Gastroesophageal sphincter (tissue), 4 donors: ENCODE measurements at regions not wholly inside any gene's neighbourhood (a gene's known extent, or its start where the extent isn't known, plus 50 kb on each side); places are given as distances from the start of the nearest gene placed in this dataset.
"Not testable (repeated sequence)": the region's sequence is repeated elsewhere in the genome, so short reads cannot be mapped to it uniquely, and the experiment has no call there.

Experiments used
- ATAC-seq: fragments of 150-250 bp; one replicate; pipeline ENCODE4 v1.9.1; 2016; ENCODE audit warnings: mild to moderate bottlenecking, moderate library complexity
- H3K27ac ChIP-seq, 4 donors: fragments of 200-600 bp; sonication (generic) in 3 of 4; 1 replicate in 3 of 4; 2 replicates in 1 of 4; pipeline ENCODE4 v1.5.1; 2016 to 2019
- H3K27me3 ChIP-seq: fragments of 200-600 bp; sonication (generic); one replicate; pipeline ENCODE4 v1.5.1; 2019
- H3K36me3 ChIP-seq, 2 donors: fragments of 200-600 bp; sonication (generic); one replicate each; pipeline ENCODE4 v1.5.1; 2019; ENCODE audit warnings: control low read depth in 1 of 2
- H3K4me1 ChIP-seq, 3 donors: fragments of 200-600 bp; sonication (generic); 1 replicate in 2 of 3; 2 replicates in 1 of 3; pipeline ENCODE4 v1.5.1; 2016 to 2019; ENCODE audit warnings: control low read depth in 2 of 3
- H3K4me3 ChIP-seq, 2 donors: fragments of 200-600 bp; sonication (generic); one replicate each; pipeline ENCODE4 v1.5.1; 2019; ENCODE audit warnings: mild to moderate bottlenecking in 1 of 2, moderate library complexity in 1 of 2
- H3K9me3 ChIP-seq, 3 donors: fragments of 200-600 bp; sonication (generic); one replicate each; pipeline ENCODE4 v1.5.1; 2017 to 2019; ENCODE audit warnings: control low read depth in 2 of 3
- CTCF ChIP-seq, 4 experiments: fragments of 200-600 bp in 2 of 4; fragments of 450-650 bp in 2 of 4; sonication (generic) in 1 of 4; IDR thresholded peaks; one replicate each; pipeline ENCODE4 v1.5.1; 2017 to 2019; ENCODE audit warnings: antibody characterized with exemption in 4 of 4, mild to moderate bottlenecking in 2 of 4, moderate library complexity in 2 of 4
- EP300 ChIP-seq: sonication (generic); formaldehyde crosslinking; IDR thresholded peaks from one replicate; pipeline ENCODE4 v1.6.1; 2017; ENCODE audit warnings: antibody characterized with exemption, mild to moderate bottlenecking
- POLR2A ChIP-seq, 2 donors: fragments of 450-650 bp; IDR thresholded peaks; one replicate each; pipeline ENCODE4 v1.6.1; 2017; ENCODE audit warnings: antibody characterized with exemption in 2 of 2, mild to moderate bottlenecking in 2 of 2, moderate library complexity in 1 of 2
- POLR2AphosphoS5 ChIP-seq: sonication (generic); formaldehyde crosslinking; IDR thresholded peaks from one replicate; pipeline ENCODE4 v1.6.1; 2017; ENCODE audit warnings: antibody characterized with exemption
- WGBS, 2 donors: methylation state at CpG; one replicate each; pipeline ENCODE4 v1.1.5; 2018; ENCODE audit warnings: low coverage in 1 of 2; 5-methylcytosine and 5-hydroxymethylcytosine counted together

GRCh38 chr10:31134311-31134952, 102.8 kb upstream of the ZNF438 start:
- H3K4me3 ChIP-seq: peak overlapping the region; percentile 30 to 62
- no peaks in the 10 kb centered on the region for H3K36me3 ChIP-seq
- no peaks in the 10 kb centered on the region for H3K27me3 ChIP-seq
- peak; percentile 37 for ATAC-seq
- peak overlapping the region; percentile 54 to 89 (median 86) for H3K27ac ChIP-seq
- TF ChIP-seq POLR2A (IDR thresholded peaks at IDR 0.05) (no peak), EP300 (no peak), CTCF (IDR thresholded peaks at IDR 0.05) (no peak), POLR2AphosphoS5 (no peak)
- H3K4me1 ChIP-seq: peaks cover 0 to 56% (median 16%) of the 10 kb centered on the region in 3 donors
- WGBS, 2 donors: 15 to 90% methylated on average over 2 to 10 of the region's 24 CpGs
- no peaks in the 10 kb centered on the region for H3K9me3 ChIP-seq

- 79 to 92% methylated on average over 5 to 6 of the region's 6 CpGs for WGBS, 2 donors
Observed at GRCh38 chr10:31135171-31135570, 103.5 kb upstream of the ZNF438 start.

GRCh38 chr10:31135791-31136190, 104.1 kb upstream of the ZNF438 start:
- peak overlapping the region in 1 of 4 donors; percentile 89 for H3K27ac ChIP-seq
- not testable (repeated sequence) for ATAC-seq, H3K4me3 ChIP-seq, H3K36me3 ChIP-seq, H3K9me3 ChIP-seq, H3K27me3 ChIP-seq
- 96 to 97% methylated on average over 3 to 7 of the region's 8 CpGs for WGBS, 2 donors
- peaks cover 0 to 46% (median 16%) of the 10 kb centered on the region in 3 donors for H3K4me1 ChIP-seq

More at GRCh38 chr10:31135171-31135570, 103.5 kb upstream of the ZNF438 start:
- TF ChIP-seq EP300: no peak
- no peak for TF ChIP-seq POLR2AphosphoS5
- no peak for TF ChIP-seq CTCF (IDR thresholded peaks at IDR 0.05)
- TF ChIP-seq POLR2A (IDR thresholded peaks at IDR 0.05): no peak
- Histone ChIP-seq H3K36me3 (no peaks in the 10 kb centered on the region), H3K9me3 (no peaks in the 10 kb centered on the region), H3K27ac (peak overlapping the region in 2 of 4 donors; percentile 85 to 89), H3K4me1 (peaks cover 0 to 49% (median 16%) of the 10 kb centered on the region in 3 donors), H3K4me3 (no peak overlapping the region), H3K27me3 (no peaks in the 10 kb centered on the region)
- ATAC-seq: no peak

- H3K36me3 ChIP-seq: no peaks in the 10 kb centered on the region
- no peak for ATAC-seq
- 69 to 75% methylated on average over 4 of the region's 4 CpGs for WGBS, 2 donors
- H3K4me1 ChIP-seq: peaks cover 0 to 45% (median 16%) of the 10 kb centered on the region in 3 donors
- H3K27me3 ChIP-seq: no peaks in the 10 kb centered on the region
- H3K4me3 ChIP-seq: no peak overlapping the region
- peak overlapping the region in 1 of 4 donors; percentile 5 for H3K27ac ChIP-seq
- no peaks in the 10 kb centered on the region for H3K9me3 ChIP-seq
- TF ChIP-seq EP300 (no peak), POLR2A (IDR thresholded peaks at IDR 0.05) (no peak), CTCF (IDR thresholded peaks at IDR 0.05) (no peak), POLR2AphosphoS5 (no peak)
Observed at GRCh38 chr10:31136386-31136785, 104.7 kb upstream of the ZNF438 start.

GRCh38 chr10:31136930-31137885, 105.5 kb upstream of the ZNF438 start:
- Histone ChIP-seq H3K36me3 (no peaks in the 10 kb centered on the region), H3K27ac (peak overlapping the region in 1 of 4 donors; percentile 5), H3K9me3 (no peaks in the 10 kb centered on the region), H3K4me3 (no peak overlapping the region), H3K4me1 (peaks cover 0 to 43% (median 16%) of the 10 kb centered on the region in 3 donors), H3K27me3 (no peaks in the 10 kb centered on the region)
- no peak for TF ChIP-seq POLR2AphosphoS5
- no peak for TF ChIP-seq EP300
- TF ChIP-seq CTCF (IDR thresholded peaks at IDR 0.05): no peak
- TF ChIP-seq POLR2A (IDR thresholded peaks at IDR 0.05): no peak
- WGBS, 2 donors: 36 to 37% methylated on average over 9 of the region's 9 CpGs
- no peak for ATAC-seq
